OCI-LY3 (cell line): ENCODE measurements at regions not wholly inside any gene's neighbourhood (a gene's known extent, or its start where the extent isn't known, plus 50 kb on each side); places are given as distances from the start of the nearest gene placed in this dataset.

ENCODE experiments used
- H2AFZ ChIP-seq: fragments of 200-600, 300-600 bp; shearing (Covaris generic); 2 replicates; pipeline ENCODE4 v1.6.0; 2014; ENCODE audit warnings: antibody characterized with exemption, low read depth, low read length
- H3K27ac ChIP-seq: fragments of 200-600, 300-600 bp; sonication (generic); 2 replicates; pipeline ENCODE4 v1.5.1; 2014; ENCODE audit warnings: mild to moderate bottlenecking, low read length, moderate library complexity, mixed read lengths
- H3K27me3 ChIP-seq: fragments of 200-600, 300-600 bp; sonication (generic); 2 replicates; pipeline ENCODE4 v1.6.1; 2014; ENCODE audit warnings: low read depth, low read length, mixed read lengths
- H3K36me3 ChIP-seq: fragments of 200-600, 300-600 bp; sonication (generic); replicated peaks from 2 replicates; pipeline ENCODE3; 2014; ENCODE audit warnings: low read depth, low read length, mixed read lengths
- H3K4me1 ChIP-seq: fragments of 300-600, 200-600 bp; sonication (generic); 2 replicates; pipeline ENCODE4 v1.6.1; 2014; ENCODE audit warnings: low read length, mixed read lengths
- H3K4me2 ChIP-seq: fragments of 200-600, 300-600 bp; sonication (generic); 2 replicates; pipeline ENCODE4 v1.6.1; 2014; ENCODE audit warnings: low read length, mixed read lengths
- H3K4me3 ChIP-seq: fragments of 300-600, 200-600 bp; sonication (generic); 2 replicates; pipeline ENCODE4 v1.5.1; 2014; ENCODE audit warnings: antibody characterized with exemption, mild to moderate bottlenecking, low read length, moderate library complexity
- H3K79me2 ChIP-seq: fragments of 300-600, 200-600 bp; shearing (Covaris generic); 2 replicates; pipeline ENCODE4 v1.6.1; 2014; ENCODE audit warnings: mild to moderate bottlenecking, low read length, mixed read lengths
- H3K9ac ChIP-seq: fragments of 300-600, 200-600 bp; shearing (Covaris generic); 2 replicates; pipeline ENCODE4 v1.6.0; 2014; ENCODE audit warnings: mild to moderate bottlenecking, low read length, moderate library complexity
- H3K9me3 ChIP-seq: fragments of 200-600, 300-600 bp; shearing (Covaris generic); 2 replicates; pipeline ENCODE4 v1.6.1; 2014; ENCODE audit warnings: low read length, mixed read lengths; ENCODE audit not compliant: insufficient read depth
- H4K20me1 ChIP-seq: fragments of 200-600, 300-600 bp; sonication (generic); 2 replicates; pipeline ENCODE4 v1.6.1; 2016; ENCODE audit warnings: low read length, mixed read lengths; ENCODE audit not compliant: insufficient read depth
- EZH2phosphoT487 ChIP-seq: fragments of 200-600 bp; shearing (Covaris generic); IDR thresholded peaks from 2 replicates; pipeline ENCODE4 v1.6.1; 2018; ENCODE audit warnings: antibody characterized with exemption, mixed run types, low read depth
- TF ChIP-seq, protein P1 (sequence below): fragments of 200-600, 300-600 bp; sonication (generic); IDR thresholded peaks from 2 replicates; pipeline ENCODE4 v1.5.1; 2014; ENCODE audit warnings: antibody characterized with exemption, low read length, low read depth

- H3K9me3 ChIP-seq: no peaks in the 10 kb centered on the region
- H3K4me2 ChIP-seq: no peak overlapping the region
- no peak overlapping the region for H3K27ac ChIP-seq
- no peaks in the 10 kb centered on the region for H3K79me2 ChIP-seq
- H3K4me1 ChIP-seq: peaks cover 10% of the 10 kb centered on the region
- no peaks in the 10 kb centered on the region for H4K20me1 ChIP-seq
- H3K36me3 ChIP-seq: no peaks in the 10 kb centered on the region
- H3K4me3 ChIP-seq: no peak overlapping the region
- TF ChIP-seq, protein P1, sequence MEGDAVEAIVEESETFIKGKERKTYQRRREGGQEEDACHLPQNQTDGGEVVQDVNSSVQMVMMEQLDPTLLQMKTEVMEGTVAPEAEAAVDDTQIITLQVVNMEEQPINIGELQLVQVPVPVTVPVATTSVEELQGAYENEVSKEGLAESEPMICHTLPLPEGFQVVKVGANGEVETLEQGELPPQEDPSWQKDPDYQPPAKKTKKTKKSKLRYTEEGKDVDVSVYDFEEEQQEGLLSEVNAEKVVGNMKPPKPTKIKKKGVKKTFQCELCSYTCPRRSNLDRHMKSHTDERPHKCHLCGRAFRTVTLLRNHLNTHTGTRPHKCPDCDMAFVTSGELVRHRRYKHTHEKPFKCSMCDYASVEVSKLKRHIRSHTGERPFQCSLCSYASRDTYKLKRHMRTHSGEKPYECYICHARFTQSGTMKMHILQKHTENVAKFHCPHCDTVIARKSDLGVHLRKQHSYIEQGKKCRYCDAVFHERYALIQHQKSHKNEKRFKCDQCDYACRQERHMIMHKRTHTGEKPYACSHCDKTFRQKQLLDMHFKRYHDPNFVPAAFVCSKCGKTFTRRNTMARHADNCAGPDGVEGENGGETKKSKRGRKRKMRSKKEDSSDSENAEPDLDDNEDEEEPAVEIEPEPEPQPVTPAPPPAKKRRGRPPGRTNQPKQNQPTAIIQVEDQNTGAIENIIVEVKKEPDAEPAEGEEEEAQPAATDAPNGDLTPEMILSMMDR: no peak
- TF ChIP-seq EZH2phosphoT487: no peak
- H3K27me3 ChIP-seq: peaks cover 15% of the 10 kb centered on the region
- H2AFZ ChIP-seq: no peak overlapping the region
- no peak overlapping the region for H3K9ac ChIP-seq
Measured at GRCh38 chr3:193773266-193774220, 180.5 kb downstream of the OPA1 start.

DNA sequence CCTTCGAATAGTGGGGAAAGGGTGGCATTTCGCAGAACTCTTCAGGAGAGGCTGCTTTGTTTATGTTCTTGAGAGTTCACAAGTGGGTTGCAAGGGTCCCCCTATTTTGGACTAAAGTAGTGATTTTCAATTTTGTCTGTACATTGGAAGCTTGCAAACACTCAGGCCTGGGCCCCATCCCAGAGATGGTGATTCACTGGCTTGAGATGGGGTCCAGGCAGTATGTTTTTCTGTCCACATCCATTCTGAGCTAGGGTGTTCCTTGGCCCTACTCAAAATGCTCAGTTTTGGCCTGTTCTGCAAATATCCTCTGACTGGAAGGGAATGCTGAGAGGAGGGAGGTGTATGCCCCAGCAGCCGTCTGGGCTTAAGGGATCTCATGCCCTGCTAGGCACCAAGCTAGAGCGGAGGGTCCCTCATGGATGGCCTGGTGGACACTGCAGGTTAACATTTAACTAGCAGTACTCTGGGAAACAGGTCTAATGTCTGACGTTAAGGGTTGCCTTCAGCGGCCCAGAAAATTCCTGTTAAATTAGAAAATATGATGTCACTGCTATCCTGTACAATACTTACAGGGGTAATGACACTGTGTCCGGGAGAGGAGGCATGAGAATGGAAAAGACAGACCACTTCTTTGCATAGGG, 181.4 kb downstream of the OPA1 start:
- H3K4me1 ChIP-seq: peaks cover 10% of the 10 kb centered on the region
- H3K9ac ChIP-seq: no peak overlapping the region
- H2AFZ ChIP-seq: no peak overlapping the region
- H3K79me2 ChIP-seq: no peaks in the 10 kb centered on the region
- no peak for TF ChIP-seq EZH2phosphoT487
- TF ChIP-seq, protein P1: no peak
- H3K27me3 ChIP-seq: peaks cover 23% of the 10 kb centered on the region
- no peak overlapping the region for H3K4me2 ChIP-seq
- no peak overlapping the region for H3K4me3 ChIP-seq
- no peaks in the 10 kb centered on the region for H4K20me1 ChIP-seq
- H3K36me3 ChIP-seq: no peaks in the 10 kb centered on the region
- no peaks in the 10 kb centered on the region for H3K9me3 ChIP-seq
- no peak overlapping the region for H3K27ac ChIP-seq

GRCh38 chr3:193774916-193775285, 181.9 kb downstream of the OPA1 start:
- Histone ChIP-seq H2AFZ (no peak overlapping the region), H3K27me3 (peaks cover 28% of the 10 kb centered on the region), H3K36me3 (no peaks in the 10 kb centered on the region), H3K4me2 (no peak overlapping the region), H4K20me1 (no peaks in the 10 kb centered on the region), H3K4me3 (no peak overlapping the region), H3K79me2 (no peaks in the 10 kb centered on the region), H3K9ac (no peak overlapping the region), H3K27ac (no peak overlapping the region), H3K9me3 (no peaks in the 10 kb centered on the region), H3K4me1 (peaks cover 10% of the 10 kb centered on the region)
- no peak for TF ChIP-seq EZH2phosphoT487
- TF ChIP-seq, protein P1: no peak

DNA sequence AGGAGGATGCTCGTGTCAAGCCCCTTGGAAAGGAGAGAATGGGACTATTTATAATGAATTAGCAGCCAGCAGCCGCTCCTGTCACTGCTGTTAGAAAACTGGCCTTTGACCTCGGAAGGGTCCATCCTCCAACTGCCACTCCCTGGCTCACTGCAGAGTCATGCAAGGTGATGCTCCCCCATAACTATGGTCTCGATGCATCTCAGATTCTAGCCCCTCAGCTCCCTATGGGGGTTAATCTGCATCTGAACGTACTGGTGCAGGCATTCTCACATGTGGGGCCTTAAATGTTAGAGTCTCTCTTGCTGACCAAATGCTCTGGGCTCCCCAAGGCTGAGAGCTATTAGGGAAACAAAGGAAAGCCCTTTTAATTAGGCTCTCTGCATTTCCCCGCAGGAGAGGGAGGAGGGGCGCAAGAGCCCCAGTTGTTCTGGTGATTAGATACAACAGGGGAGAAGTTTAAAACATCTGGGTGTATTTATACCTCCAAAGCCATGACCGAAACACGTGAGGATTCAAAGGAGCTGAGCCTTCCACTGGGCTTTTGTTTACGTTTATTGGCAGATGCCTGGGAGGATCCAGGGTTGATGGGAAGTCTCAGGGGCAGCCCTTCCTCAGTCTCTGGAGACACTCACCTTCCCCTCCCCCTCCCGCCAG, 182.5 kb downstream of the OPA1 start:
- H3K36me3 ChIP-seq: no peaks in the 10 kb centered on the region

More for the DNA sequence above, 182.5 kb downstream of the OPA1 start:
- peaks cover 10% of the 10 kb centered on the region for H3K4me1 ChIP-seq
- H4K20me1 ChIP-seq: no peaks in the 10 kb centered on the region
- peaks cover 30% of the 10 kb centered on the region for H3K27me3 ChIP-seq
- TF ChIP-seq EZH2phosphoT487: no peak
- TF ChIP-seq, protein P1: no peak
- H3K4me2 ChIP-seq: no peak overlapping the region
- H3K27ac ChIP-seq: no peak overlapping the region
- no peak overlapping the region for H3K9ac ChIP-seq
- H3K4me3 ChIP-seq: no peak overlapping the region
- H2AFZ ChIP-seq: no peak overlapping the region
- H3K79me2 ChIP-seq: no peaks in the 10 kb centered on the region
- H3K9me3 ChIP-seq: no peaks in the 10 kb centered on the region
